Jurkat, Clone E6-1 (cell line): ENCODE measurements at regions not wholly inside any gene's neighbourhood (a gene's known extent, or its start where the extent isn't known, plus 50 kb on each side); places are given as distances from the start of the nearest gene placed in this dataset.
"Not testable (repeated sequence)": the region's sequence is repeated elsewhere in the genome, so short reads cannot be mapped to it uniquely, and the experiment has no call there.

Experiments used
- DNase-seq: peaks from one replicate; pipeline ENCODE4 v3.0.0-alpha.2; 2011; ENCODE audit warnings: low read depth, low spot score
- H3K4me3 ChIP-seq: 2 replicates; pipeline ENCODE4 v1.5.1; 2011; ENCODE audit warnings: mild to moderate bottlenecking, low read length, control low read depth, moderate library complexity

DNA sequence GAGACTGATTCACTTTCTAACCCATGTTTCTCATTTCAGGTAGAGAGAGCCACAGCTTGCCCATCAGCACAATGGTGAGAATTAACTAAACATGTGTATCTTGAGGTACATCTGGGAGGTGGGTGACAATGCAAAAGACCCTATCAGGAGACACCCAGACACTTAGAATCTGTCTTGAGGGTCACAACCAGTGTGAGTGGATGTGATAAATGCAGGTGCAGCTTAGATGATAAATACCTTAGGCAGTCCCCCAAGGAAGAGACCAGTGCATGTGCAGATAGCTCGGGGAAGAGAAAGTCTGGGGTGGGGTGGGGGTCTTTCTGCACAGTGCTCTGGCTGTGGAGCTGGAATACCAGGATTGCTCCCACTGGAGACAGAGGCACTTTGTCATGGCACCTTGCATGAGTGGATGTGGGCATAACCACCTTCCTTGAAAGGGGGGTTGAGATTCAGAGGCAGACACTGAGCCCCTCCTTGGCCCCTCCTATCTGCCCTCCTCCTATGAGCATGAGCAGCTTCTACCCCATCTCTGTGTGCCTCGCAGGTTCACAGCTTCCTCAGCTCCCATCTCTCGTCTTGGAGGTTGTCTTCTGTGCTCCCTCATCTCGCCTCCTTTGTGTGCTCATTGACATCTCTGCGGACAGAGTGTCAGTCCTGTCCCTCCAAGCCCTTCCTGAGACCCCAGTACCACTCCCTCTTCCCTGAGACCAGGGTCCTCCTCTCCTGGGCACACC, 349.8 kb downstream of the TCERG1L start:
- H3K4me3 ChIP-seq: no peak overlapping the region
- no peak for DNase-seq

DNA sequence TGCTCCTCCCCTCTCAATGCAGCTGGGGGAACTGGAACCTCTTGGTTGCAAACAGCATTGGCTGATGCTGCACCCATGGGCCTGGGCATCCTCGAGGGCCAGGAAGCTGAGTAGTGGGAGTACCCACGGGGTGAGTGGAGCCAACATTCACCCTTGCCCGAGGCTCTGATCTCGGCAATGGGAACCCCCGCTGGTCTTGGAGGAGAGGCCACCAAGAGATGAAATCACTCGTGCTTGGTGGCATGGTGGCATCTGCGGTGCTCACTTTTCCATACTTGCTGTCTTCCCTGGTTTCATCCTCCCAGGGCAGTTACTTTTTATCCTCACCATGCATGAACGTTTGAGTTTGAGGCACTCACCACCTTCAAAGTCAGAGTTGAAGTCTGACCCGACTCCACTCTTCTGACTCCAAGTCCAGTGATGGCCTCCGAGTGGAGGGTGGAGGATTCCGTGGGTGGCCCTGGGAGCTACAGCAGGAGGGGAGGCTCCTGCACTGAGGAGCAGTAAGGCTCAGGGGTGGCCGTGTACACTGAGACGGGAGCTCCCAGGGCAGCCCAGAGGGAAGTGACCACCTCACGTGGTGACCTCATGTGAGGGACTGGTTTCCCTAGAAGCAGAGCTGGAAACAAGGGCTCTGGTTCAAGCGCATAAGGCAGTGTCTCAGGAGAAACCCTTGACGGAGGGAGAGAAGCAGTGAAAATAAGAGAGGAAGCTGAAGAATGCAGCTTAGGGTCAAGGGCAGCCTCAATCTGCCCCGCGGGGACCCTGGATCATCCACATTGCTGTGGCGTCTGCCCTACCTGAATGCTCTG, 349.1 kb downstream of the TCERG1L start:
- DNase-seq: no peak
- no peak overlapping the region for H3K4me3 ChIP-seq

DNA sequence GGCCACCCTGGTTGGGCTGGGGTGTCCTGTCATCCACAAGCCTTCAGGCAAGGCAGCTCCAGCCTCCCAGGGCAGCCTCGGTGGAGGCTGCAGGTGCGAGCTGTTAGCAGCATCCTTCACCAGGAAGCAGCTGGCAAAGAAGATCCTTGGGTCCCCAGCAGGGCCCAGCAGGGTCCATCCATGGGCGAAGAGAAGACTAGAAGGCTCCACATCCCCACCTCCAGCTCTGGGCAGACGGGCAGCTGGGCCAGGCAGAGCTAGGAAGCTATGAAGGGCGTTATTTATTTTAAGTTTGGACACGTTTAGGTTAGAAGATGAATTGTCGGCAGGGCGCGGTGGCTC, 348.5 kb downstream of the TCERG1L start:
- DNase-seq: no peak
- no peak overlapping the region for H3K4me3 ChIP-seq

DNA sequence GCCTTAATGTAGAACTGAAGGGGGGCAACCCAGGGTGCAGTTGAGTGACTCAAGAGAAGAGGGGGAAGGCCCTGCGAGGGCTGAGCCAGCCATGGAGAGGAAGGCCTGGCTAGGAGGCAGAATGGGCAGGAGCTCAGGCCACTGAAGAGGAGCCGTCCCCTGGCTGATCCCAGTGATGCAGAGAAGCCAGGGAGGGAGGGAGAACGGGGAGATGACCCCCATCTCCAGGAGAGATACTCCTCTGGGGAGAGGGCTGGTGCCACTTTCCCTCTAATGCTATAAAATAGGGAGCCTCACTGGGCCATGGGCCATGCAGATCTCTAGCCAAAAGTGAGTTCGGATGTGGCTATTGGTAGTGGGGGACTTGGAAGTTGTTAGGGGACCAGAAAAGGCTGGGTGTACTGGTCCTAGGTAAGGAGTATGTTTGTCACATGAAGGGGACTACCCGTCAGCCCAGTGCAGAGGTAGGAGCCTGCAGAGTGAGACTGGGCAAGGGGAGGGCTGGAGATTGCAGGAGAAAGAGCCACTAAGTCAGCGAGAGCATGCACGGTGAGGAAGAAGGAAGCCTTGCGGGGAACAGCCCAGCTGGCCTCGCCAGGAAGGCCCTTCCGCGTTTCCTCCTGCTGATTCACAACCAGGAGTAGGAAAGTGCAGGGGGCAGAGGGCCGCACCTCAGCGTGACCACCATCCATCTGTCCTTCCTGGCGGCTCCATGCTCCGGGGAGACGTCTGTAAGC, 347.6 kb downstream of the TCERG1L start:
- DNase-seq: no peak

DNA sequence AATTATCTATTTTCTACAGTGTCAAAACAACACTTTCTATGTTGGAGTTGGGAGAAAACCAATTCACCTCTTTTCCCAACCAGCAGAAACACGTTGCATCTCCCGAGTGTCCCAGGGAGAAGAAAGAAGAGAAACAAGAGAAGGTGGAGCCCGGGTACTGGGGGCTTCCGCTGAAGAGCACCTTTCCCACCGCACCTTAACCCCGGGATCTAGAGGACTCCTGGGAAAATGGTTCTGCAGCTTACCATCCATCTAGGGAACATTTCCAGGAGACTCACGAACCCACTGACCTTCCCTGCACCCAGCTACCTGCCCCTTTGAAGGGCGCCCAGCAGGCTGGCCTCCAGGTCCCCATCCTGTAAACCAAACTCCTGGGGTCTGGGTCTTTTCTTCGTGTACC, 346.8 kb downstream of the TCERG1L start:
- H3K4me3 ChIP-seq: no peak overlapping the region
- DNase-seq: no peak

More for the DNA sequence above, 347.6 kb downstream of the TCERG1L start:
- no peak overlapping the region for H3K4me3 ChIP-seq

DNA sequence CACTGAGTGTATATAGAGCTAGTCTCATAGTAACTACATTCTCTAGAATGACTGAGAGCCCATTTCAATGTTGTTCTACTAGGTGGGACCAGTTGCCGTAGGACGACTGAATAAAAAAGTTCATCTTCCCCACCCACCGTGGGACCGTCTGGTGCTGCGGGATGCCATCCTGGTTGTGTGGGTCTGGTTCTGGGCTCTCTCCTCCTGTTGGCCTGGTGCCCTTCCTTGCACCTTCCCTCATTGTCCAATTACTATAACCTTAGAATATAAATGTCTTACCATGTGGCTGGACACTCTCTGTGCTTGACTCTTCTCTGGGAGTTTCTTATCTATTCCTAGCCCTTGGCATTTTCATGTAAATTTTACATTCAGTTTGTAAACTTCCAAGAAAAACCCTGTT, 344.4 kb downstream of the TCERG1L start:
- H3K4me3 ChIP-seq: no peak overlapping the region
- no peak for DNase-seq

DNA sequence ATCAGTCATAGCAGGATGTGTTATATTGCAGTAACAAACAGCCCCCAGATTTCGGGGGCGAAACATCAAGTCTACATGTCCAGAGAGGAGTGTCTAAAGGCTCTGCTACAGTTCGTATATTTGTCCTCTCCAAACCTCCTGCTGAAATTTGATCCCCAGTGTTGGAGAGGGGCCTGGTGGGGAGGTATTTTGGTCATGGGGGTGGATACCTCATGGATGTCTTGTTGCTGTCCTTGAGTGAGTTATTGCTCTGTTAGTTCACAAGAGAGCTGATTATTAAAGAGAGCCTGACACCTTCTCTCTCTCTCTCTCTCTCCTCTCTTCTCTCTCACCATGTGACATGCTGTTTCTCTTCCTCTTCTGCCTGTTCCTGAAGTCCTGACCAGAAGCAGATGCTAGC, 343.7 kb downstream of the TCERG1L start:
- no peak for DNase-seq
- H3K4me3 ChIP-seq: no peak overlapping the region

DNA sequence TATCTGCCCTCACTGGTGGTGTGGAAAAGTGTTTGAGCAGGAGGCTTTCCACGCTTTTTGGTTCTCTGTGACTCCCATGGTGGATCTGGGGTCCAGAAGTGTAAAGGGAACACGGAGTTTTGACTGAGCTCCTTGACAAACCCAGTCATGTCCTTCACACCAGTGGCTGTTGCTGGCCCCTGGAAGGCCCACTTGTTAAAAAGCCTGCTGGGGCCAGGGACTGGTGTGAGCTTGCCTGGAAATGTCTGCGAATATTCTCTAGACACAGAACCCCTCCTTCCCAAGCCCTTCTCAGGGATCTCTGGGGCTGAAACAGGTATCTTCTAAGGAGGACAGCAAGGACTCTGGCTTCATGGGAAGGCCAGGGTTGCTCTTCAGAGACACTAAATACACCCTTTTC, 343.0 kb downstream of the TCERG1L start:
- DNase-seq: no peak
- no peak overlapping the region for H3K4me3 ChIP-seq

DNA sequence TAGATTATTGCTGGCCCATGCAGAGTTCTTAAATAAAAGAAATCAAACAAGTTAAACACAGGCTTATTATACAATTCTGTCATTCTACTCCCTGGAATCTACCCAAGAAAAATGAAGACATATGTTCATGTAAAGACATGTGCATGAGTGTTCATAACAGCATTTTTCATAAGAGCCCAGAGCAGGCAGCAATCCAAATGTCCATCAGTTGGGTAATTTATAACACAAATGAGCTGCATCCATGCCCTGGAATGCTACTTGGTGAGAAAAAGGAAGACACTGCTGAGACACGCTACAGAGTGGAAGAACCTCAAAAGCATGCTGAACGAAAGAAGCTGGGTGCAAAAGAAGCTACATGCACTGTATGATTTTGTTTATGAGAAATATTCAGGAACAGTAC, 342.6 kb downstream of the TCERG1L start:
- no peak for DNase-seq
- H3K4me3 ChIP-seq: no peak overlapping the region

DNA sequence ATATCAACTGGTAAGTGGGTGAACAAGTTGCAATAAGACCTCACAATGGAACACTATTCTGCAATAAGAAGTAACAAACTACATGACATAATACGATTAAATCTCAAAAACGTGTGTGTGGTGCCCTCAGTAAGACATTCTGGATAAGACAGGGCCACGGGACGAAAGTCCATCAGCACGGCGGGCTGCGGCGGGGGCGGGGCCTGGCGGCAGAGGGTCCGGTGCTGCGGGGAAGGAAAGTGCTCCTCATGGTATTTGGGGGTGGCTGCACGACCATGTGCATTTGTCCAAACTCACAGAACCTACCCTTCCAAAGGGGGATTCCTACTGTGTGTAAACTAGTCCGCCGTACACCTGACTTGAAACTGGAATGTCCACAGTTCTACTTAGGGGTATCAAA, 341.8 kb downstream of the TCERG1L start:
- H3K4me3 ChIP-seq: no peak overlapping the region
- no peak for DNase-seq

DNA sequence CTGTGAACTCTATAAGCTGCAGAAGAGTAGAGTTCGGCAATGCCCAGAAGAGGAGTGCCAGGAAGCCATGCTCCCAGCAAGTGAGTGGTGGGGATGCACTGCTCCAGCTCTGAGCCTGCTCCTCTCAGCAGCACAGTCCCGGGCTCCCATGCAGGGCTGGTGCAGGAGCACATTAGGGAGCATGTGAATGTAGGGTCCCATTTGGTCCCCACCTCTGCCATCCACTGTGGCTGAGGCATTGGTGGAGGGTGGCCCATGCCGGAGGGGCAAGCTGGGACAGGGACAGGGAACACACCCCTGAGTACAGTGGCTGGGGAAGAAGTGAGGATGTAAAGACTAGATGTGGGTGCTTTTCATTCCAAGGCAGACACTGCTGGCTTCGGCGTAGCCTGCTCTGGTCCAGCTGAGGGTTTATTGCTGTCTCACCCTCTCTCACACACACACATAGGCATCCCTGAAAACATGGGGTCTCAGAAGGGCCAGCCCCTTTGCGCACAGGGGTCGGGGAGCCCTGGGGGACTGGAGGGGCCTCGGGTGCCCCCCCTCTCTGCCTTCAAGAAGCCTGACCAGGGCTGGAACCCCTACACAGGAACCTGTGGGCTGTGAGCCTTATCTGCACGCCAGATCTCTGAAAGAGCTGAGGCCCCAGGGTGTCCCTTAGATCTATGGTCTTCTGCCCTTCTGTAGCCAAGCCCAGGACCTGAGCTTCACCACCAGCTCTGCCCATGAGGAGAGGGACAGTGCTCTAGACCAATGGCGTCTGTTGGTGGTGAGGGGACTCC, 341.0 kb downstream of the TCERG1L start:
- no peak for DNase-seq
- H3K4me3 ChIP-seq: no peak overlapping the region

DNA sequence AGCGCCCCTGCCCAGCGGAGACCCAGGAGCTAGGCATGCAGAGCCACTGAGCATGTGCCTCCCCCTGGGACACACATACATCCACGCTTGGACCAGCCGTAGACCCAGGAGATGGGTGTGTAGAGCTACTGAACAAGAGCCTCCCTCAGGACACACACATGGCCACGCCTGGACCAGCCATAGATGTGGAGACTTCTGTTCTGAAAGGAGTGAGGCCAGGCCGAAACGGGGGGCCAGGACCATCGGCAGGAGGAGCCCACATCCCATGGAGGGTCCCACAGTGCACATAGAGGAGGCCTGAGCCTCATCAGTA, 340.4 kb downstream of the TCERG1L start:
- no peak overlapping the region for H3K4me3 ChIP-seq
- DNase-seq: no peak

DNA sequence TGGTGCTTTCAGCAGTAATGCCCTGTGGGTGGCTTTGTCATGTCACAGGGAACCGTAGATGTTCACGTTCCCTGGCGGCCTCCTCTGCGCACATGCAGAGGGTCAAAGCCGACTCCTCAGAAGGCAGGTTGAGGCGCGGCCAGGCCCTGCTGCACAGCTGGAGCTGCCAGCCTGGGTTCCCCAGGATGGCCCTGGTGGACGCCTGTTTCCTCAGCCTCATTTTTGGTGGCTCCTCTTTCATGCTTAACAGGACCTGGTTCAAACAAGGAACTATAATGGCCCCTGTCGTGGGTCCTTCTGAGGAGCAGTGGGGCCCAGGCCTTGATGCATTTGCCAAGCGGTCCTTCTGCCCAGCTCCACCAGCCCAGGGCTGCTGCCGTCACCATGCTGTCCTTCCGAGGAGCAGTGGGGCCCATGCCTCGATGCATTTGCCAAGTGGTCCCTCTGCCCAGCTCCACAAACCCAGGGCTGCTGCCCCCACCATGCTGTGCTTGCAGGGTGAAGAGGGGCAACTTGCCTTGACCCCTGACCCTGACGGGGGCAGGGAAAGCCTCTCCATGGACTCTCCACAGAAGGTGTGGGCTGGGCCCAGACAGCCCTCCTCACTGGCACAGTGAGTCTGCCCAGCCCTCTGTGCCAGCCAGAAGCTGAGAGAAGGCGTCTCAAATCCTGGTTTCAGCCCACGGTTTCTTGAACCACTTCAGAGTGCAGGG, 338.2 kb downstream of the TCERG1L start:
- no peak overlapping the region for H3K4me3 ChIP-seq
- DNase-seq: no peak

DNA sequence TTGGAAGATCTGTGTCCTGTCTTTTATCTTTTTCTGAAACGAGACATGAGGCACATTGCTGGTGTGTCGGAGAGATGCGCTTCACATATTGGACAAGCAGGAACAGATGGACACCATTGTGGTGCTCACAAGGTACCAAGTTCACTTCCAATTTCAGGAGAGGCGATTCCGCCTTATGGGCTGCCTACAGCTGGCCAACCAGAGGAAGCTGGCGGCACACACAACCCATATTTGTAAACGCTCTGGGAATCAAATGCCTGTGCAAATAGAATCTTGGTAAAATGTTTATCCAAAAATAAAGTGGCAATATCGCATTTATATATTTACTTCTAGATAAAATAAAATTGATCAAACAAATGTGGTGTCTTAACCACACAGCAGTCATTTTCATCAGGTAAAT, 337.4 kb downstream of the TCERG1L start:
- H3K4me3 ChIP-seq: no peak overlapping the region
- DNase-seq: no peak

DNA sequence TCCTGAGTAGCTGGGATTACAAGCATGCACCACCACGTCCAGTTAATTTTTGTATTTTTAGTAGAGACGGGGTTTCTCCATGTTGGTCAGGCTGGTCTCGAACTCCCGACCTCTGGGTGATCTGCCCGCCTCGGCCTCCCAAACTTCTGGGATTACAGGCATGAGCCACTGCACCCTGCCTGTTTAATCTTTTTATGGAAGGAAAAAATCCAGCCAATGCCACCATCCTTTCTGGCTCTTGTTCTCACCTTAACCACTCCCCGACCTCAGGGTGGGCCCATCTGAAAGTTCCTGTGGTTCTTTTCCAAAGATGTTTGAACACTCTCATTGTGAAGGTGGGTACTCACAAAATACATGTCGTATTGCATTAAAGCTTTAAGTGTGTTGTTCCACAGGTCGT, 336.2 kb downstream of the TCERG1L start:
- not testable (repeated sequence) for H3K4me3 ChIP-seq, DNase-seq

DNA sequence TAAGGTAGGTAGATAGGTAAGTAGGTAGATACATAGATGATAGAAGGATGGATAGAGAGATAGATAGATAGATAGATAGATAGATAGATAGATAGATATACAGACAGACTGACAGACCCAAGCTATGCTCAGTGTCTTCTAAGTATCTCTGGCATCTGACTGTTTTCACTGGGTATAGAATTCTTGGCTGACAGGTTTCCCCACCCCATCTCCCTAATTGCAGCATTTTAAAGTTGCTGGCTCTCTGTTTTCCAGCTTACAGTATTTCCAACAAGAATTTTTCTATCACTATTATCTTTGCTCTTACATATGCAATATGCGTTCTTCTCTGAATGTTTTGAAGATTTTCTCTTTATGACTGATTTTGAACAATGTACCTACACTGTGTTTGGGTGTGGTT, 328.7 kb downstream of the TCERG1L start:
- no peak for DNase-seq
- H3K4me3 ChIP-seq: no peak overlapping the region

DNA sequence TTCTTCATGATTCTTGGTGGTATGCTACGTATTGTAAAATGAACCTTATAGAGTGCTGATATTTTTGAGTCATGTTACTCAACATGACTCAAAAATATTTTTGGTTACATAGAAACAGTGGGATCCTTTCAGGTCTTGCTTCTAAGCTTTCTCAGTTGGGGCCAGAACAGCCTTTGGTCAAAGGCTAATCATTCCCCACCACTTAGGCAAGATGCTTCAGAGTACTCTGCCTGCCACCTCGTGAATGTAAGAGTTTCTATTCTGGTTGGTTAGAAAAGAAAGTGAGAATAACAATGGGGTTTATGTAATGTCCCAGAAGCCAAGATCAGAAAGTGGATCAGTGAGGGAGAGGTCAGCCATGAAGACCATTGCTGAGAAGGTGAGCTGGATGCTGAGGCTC, 327.8 kb downstream of the TCERG1L start:
- DNase-seq: no peak

DNA sequence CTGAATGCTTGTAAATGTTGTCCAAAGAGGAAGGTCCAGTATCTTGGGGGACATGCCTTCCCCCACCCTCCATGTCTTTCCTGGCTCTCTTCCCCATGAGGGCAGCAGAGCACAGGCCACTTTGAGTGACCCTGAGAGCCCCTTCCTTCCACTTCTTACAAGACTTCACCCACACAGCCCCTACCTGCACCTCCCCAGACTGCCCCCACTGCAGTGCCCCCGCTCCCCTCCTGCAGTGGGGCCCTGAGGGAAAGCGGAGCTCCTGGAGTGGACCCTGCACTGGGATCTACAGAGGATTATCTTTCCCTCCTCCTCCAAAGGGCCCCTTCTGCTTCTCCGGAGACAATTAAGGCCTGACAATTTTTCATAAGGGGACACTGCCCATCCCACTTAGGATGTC, 326.8 kb downstream of the TCERG1L start:
- H3K4me3 ChIP-seq: no peak overlapping the region
- DNase-seq: no peak

More for the DNA sequence above, 327.8 kb downstream of the TCERG1L start:
- H3K4me3 ChIP-seq: no peak overlapping the region

DNA sequence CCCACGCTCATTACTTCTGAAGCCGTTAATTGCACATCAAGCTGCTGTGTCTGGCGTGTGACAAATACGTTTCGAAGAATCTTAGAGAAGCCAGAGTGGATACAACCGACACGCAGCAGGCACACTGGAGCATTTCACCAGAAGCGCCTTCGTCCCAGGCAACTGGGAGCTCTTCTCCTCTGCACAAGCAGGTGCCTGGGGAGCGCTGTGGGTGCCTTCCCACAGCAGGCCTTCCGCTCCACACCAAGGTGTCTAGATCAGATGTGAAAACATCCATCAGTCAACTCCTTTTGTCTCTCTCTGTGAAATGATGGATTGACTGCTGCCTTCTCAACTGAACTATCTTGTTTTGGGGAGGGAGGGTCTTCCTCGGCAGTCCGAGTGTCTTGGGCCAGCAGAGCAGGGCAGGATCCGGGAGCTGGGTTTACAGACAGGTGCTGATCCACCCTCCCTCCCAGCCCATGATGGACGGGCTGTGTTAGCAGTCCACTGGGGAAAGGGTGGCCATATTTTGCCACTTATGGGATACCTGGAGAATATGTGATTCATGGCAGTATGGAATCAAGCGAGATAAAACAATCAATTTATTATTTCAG, 326.3 kb downstream of the TCERG1L start:
- no peak for DNase-seq
- no peak overlapping the region for H3K4me3 ChIP-seq
